ENCODE measurements at regions not wholly inside any gene's neighbourhood (a gene's known extent, or its start where the extent isn't known, plus 50 kb on each side); places are given as distances from the start of the nearest gene placed in this dataset.

DNA sequence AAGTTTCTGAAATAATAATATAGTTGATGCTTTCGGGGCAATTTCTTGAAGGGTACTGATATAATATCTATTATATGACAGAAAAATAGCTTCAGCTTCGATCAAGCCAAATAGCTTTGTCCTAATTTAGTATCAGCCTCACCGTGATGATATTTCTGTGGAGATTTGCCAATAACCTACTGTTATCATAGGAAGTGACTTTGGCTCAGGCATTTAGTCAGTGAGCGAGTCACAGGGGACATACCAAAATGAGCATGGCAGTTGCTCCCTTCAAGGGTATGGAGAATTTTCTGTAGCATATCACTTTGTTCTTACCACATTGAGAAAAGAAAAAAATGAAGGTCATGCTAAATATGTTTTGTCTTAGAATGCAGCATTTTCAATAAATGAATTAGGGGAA is 767.6 kb upstream of the SLITRK1 start:
- H3K4me1 ChIP-seq (replicated peaks in 1 of 2) = no peaks in the 10 kb centered on the region
- intact Hi-C loops (cut with DNase I) = no loop called here
- TF ChIP-seq POLR2A (IDR thresholded peaks at IDR 0.05) (no peak), CTCF (IDR thresholded peaks at IDR 0.05) (no peak)

GRCh38 chr13:84648069-84648640 is 765.9 kb upstream of the SLITRK1 start:
- Histone ChIP-seq H3K36me3 (replicated peaks in 1 of 2) (no peaks in the 10 kb centered on the region), H3K4me3 (no peak overlapping the region), H3K4me1 (replicated peaks in 1 of 2) (no peaks in the 10 kb centered on the region), H3K27ac (no peak overlapping the region), H3K9me3 (replicated peaks in 1 of 3) (no peaks in the 10 kb centered on the region), H3K27me3 (no peaks in the 10 kb centered on the region)
- TF ChIP-seq POLR2A (IDR thresholded peaks at IDR 0.05) (no peak), CTCF (IDR thresholded peaks at IDR 0.05) (peak in 1 of 6 experiments; percentile 23)
- WGBS, 4 donors = 62 to 67% (median 66%) methylated on average over 2 of the region's 2 CpGs
- DNase-seq = no peak
- intact Hi-C loops (cut with DNase I) = no loop called here

More for the DNA sequence above, 767.6 kb upstream of the SLITRK1 start:
- DNase-seq = no peak
- no peaks in the 10 kb centered on the region for H3K9me3 ChIP-seq (replicated peaks in 1 of 3)
- 19 to 30% (median 26%) methylated on average over 4 of the region's 4 CpGs for WGBS, 4 donors
- no peaks in the 10 kb centered on the region for H3K36me3 ChIP-seq (replicated peaks in 1 of 2)
- H3K4me3 ChIP-seq = no peak overlapping the region
- no peak overlapping the region for H3K27ac ChIP-seq
- no peaks in the 10 kb centered on the region for H3K27me3 ChIP-seq

GRCh38 chr13:84646957-84647356 is 764.7 kb upstream of the SLITRK1 start:
- TF ChIP-seq POLR2A (IDR thresholded peaks at IDR 0.05) = no peak
- no peak for TF ChIP-seq CTCF (IDR thresholded peaks at IDR 0.05)
- no peak overlapping the region for H3K4me3 ChIP-seq
- no peaks in the 10 kb centered on the region for H3K27me3 ChIP-seq
- DNase-seq = no peak
- 63 to 86% (median 75%) methylated on average over 3 of the region's 3 CpGs for whole genome bisulfite sequencing, 4 donors
- no peaks in the 10 kb centered on the region for H3K9me3 ChIP-seq (replicated peaks in 1 of 3)
- intact Hi-C loops (cut with DNase I) = no loop called here
- no peaks in the 10 kb centered on the region for H3K4me1 ChIP-seq (replicated peaks in 1 of 2)
- H3K27ac ChIP-seq = no peak overlapping the region
- H3K36me3 ChIP-seq (replicated peaks in 1 of 2) = no peaks in the 10 kb centered on the region

DNA sequence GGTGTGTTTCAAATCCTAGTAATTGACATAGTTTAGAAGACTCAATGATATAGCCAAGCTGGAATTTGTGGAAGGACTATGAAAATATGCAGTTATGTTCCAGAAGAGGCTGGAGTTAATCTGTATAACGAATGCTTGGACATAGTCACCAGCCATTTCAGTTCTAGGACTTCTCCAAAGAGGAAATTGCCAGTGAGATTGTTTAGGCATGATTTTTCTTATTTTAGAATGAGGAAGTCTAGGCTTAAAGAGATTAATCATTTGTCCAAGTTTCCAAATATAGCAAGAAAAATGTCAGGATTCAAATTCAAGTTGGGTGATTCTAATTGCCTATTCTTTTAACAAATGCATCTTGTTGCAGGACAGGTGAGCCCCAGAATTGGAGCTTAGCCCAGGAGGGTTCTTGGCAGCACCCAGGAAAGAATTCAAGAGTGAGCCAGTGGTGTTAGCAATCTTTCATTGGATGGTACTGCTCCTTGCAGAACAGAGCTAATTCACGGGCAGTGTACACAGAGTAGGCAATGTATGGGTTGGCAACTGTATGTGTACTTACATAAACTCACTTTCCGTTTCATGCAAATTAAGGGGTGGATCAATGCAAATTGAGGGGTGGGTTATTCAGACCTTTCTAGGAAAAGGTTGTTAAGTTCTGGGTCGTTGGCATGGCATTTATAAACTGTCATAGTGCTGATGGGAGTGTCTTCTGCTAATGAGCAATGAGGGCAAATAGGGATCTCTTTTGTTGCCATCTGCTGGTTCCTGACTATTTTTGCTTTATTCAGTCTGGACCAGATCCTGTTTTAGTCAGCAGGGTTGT is 763.1 kb upstream of the SLITRK1 start:
- intact Hi-C loops (cut with DNase I) = no loop called here
- TF ChIP-seq CTCF (IDR thresholded peaks at IDR 0.05) = no peak
- no peak for TF ChIP-seq POLR2A (IDR thresholded peaks at IDR 0.05)
- no peak for DNase-seq
- Histone ChIP-seq H3K4me1 (replicated peaks in 1 of 2) (no peaks in the 10 kb centered on the region), H3K9me3 (replicated peaks in 1 of 3) (no peaks in the 10 kb centered on the region), H3K36me3 (replicated peaks in 1 of 2) (no peaks in the 10 kb centered on the region), H3K4me3 (no peak overlapping the region), H3K27me3 (no peaks in the 10 kb centered on the region), H3K27ac (no peak overlapping the region)
- 53 to 56% (median 54%) methylated on average over 4 of the region's 4 CpGs for WGBS, 4 donors

Data from adrenal gland (tissue), 9 donors.